DOHH2 (cell line): ENCODE measurements at regions not wholly inside any gene's neighbourhood (a gene's known extent, or its start where the extent isn't known, plus 50 kb on each side); places are given as distances from the start of the nearest gene placed in this dataset.

Source experiments
- CTCF ChIP-seq: fragments of 200-600 bp; sonication (generic); IDR thresholded peaks from one replicate; pipeline ENCODE4 v1.5.1; 2014; ENCODE audit warnings: antibody characterized with exemption, mild to moderate bottlenecking, low read depth, low read length; ENCODE audit not compliant: poor library complexity, severe bottlenecking
- EZH2phosphoT487 ChIP-seq: fragments of 200-600 bp; sonication (generic); IDR thresholded peaks from 2 replicates; pipeline ENCODE4 v1.6.1; 2017; ENCODE audit warnings: borderline replicate concordance, mild to moderate bottlenecking, antibody characterized with exemption, low read length, moderate library complexity, mixed read lengths

GRCh38 chr1:168980180-168980579 lies 126.3 kb upstream of the ATP1B1 start:
- no peak for TF ChIP-seq CTCF
- TF ChIP-seq EZH2phosphoT487, result no peak
